H1 (cell line): ENCODE measurements at regions not wholly inside any gene's neighbourhood (a gene's known extent, or its start where the extent isn't known, plus 50 kb on each side); places are given as distances from the start of the nearest gene placed in this dataset.

Experiments used
- CTCF ChIA-PET: fragments of 300-600 bp; sonication (Branson Sonifier 250); formaldehyde crosslinking; loops from one replicate; lab custom pipeline; 2021; ENCODE audit not compliant: partially characterized antibody; lab: Charles Lee
- POLR2A ChIA-PET: fragments of 300-600 bp; sonication (Branson Sonifier 250); formaldehyde crosslinking; loops from one replicate; lab custom pipeline; 2021; ENCODE audit warnings: inconsistent platforms; ENCODE audit not compliant: partially characterized antibody; lab: Charles Lee
- DNase-seq, 2 experiments: peaks; one replicate each; pipeline versions ENCODE4 v3.0.0 to v3.0.0-alpha.2; 2010 to 2022; ENCODE audit warnings: low spot score in 2 of 2, low read depth in 1 of 2, mixed read lengths in 1 of 2
- FAIRE-seq: peaks from 2 replicates; lab custom pipeline; 2011; peaks lifted over from hg19 to GRCh38; lab: Jason Lieb, UNC
- H2AFZ ChIP-seq: 2 replicates; pipeline ENCODE4 v1.8.1; 2012; ENCODE audit warnings: low read length, inconsistent platforms
- H2AK5ac ChIP-seq: 2 replicates; pipeline ENCODE4 v1.6.1; 2013; ENCODE audit warnings: low read depth, low read length
- H2BK120ac ChIP-seq: replicated peaks from 2 replicates; pipeline ENCODE3; 2013; ENCODE audit warnings: low read depth, low read length, inconsistent platforms
- H2BK12ac ChIP-seq: 2 replicates; pipeline ENCODE4 v1.6.1; 2013; ENCODE audit warnings: low read depth, low read length
- H2BK15ac ChIP-seq: 2 replicates; pipeline ENCODE4 v1.6.1; 2013; ENCODE audit warnings: low read length
- H2BK20ac ChIP-seq: 2 replicates; pipeline ENCODE4 v1.6.1; 2013; ENCODE audit warnings: low read length
- H2BK5ac ChIP-seq: 2 replicates; pipeline ENCODE4 v1.6.1; 2013; ENCODE audit warnings: low read depth, low read length
- H3K14ac ChIP-seq: 2 replicates; pipeline ENCODE4 v1.6.1; 2013; ENCODE audit warnings: inconsistent platforms; ENCODE audit not compliant: insufficient read length
- H3K18ac ChIP-seq: 2 replicates; pipeline ENCODE4 v1.6.1; 2013; ENCODE audit warnings: low read length; ENCODE audit errors: extremely low read depth
- H3K23ac ChIP-seq: 2 replicates; pipeline ENCODE4 v1.6.1; 2013; ENCODE audit warnings: inconsistent platforms; ENCODE audit not compliant: insufficient read length
- H3K23me2 ChIP-seq: 2 replicates; pipeline ENCODE4 v1.6.1; 2013; ENCODE audit warnings: low read depth, low read length
- H3K27ac ChIP-seq: 2 replicates; pipeline ENCODE4 v1.6.1; 2011; ENCODE audit warnings: low read depth, low read length, inconsistent platforms
- H3K27me3 ChIP-seq, 4 experiments: replicated peaks in 1 of 4; 1 replicate in 1 of 4; 2 replicates in 3 of 4; pipeline versions ENCODE4 v1.6.1 to v1.8.1; 2011 to 2013; ENCODE audit warnings: low read length in 3 of 4, mild to moderate bottlenecking in 3 of 4, inconsistent platforms in 2 of 4, mixed read lengths in 2 of 4, moderate library complexity in 1 of 4; ENCODE audit not compliant: control insufficient read depth in 3 of 4, insufficient read depth in 3 of 4; ENCODE audit errors: extremely low read depth in 1 of 4
- H3K36me3 ChIP-seq, 4 experiments: 2 replicates each; pipeline versions ENCODE4 v1.6.1 to v1.8.1; 2011 to 2013; ENCODE audit warnings: mild to moderate bottlenecking in 4 of 4, low read length in 3 of 4, moderate library complexity in 2 of 4, control low read depth in 1 of 4, inconsistent platforms in 1 of 4; ENCODE audit not compliant: insufficient read depth in 4 of 4, control insufficient read depth in 2 of 4
- H3K4ac ChIP-seq: replicated peaks from 2 replicates; pipeline ENCODE3; 2013; ENCODE audit warnings: low read length, low read depth, mixed read lengths, inconsistent platforms; ENCODE audit not compliant: insufficient read length
- H3K4me1 ChIP-seq, 4 experiments: replicated peaks in 1 of 4; 1 replicate in 1 of 4; 2 replicates in 3 of 4; pipeline versions ENCODE4 v1.6.1 to v1.8.1; 2011 to 2013; ENCODE audit warnings: low read length in 3 of 4, inconsistent platforms in 2 of 4, mixed read lengths in 1 of 4; ENCODE audit not compliant: insufficient read depth in 4 of 4, control insufficient read depth in 3 of 4
- H3K4me2 ChIP-seq, 2 experiments: 2 replicates each; pipeline versions ENCODE4 v1.6.1 to v1.8.1; 2011 to 2013; ENCODE audit warnings: low read depth in 2 of 2, low read length in 2 of 2, control low read depth in 1 of 2, inconsistent platforms in 1 of 2, mild to moderate bottlenecking in 1 of 2; ENCODE audit not compliant: insufficient read depth in 1 of 2
- H3K4me3 ChIP-seq, 4 experiments: fragments of 200-600, 300-600 bp in 1 of 4; sonication (generic), shearing (Covaris generic), sonication (Bioruptor Twin) in 1 of 4; 2 replicates each; pipeline versions ENCODE4 v1.5.1 to v1.8.1; 2011 to 2016; ENCODE audit warnings: low read length in 4 of 4, low read depth in 3 of 4, control low read depth in 2 of 4, inconsistent platforms in 2 of 4, mild to moderate bottlenecking in 2 of 4, mixed read lengths in 1 of 4, moderate library complexity in 1 of 4; ENCODE audit not compliant: insufficient read depth in 2 of 4; ENCODE audit errors: extremely low read depth in 1 of 4
- H3K56ac ChIP-seq: replicated peaks from 2 replicates; pipeline ENCODE3; 2013; ENCODE audit warnings: low read depth, mild to moderate bottlenecking, mixed read lengths, low read length, inconsistent platforms; ENCODE audit not compliant: insufficient read length
- H3K79me1 ChIP-seq: 2 replicates; pipeline ENCODE4 v1.6.1; 2013; ENCODE audit warnings: low read depth, low read length, control low read depth
- H3K79me2 ChIP-seq, 2 experiments: 2 replicates each; pipeline versions ENCODE4 v1.6.1 to v1.8.1; 2012 to 2013; ENCODE audit warnings: low read length in 2 of 2, mild to moderate bottlenecking in 2 of 2, inconsistent platforms in 1 of 2; ENCODE audit not compliant: insufficient read depth in 2 of 2, control insufficient read depth in 1 of 2
- H3K9ac ChIP-seq, 4 experiments: replicated peaks in 1 of 4; 1 replicate in 1 of 4; 2 replicates in 3 of 4; pipeline versions ENCODE4 v1.6.1 to v1.8.1; 2011 to 2013; ENCODE audit warnings: low read depth in 3 of 4, low read length in 3 of 4, control low read depth in 2 of 4, mild to moderate bottlenecking in 2 of 4, moderate library complexity in 2 of 4, inconsistent platforms in 1 of 4; ENCODE audit errors: extremely low read depth in 1 of 4
- H3K9me3 ChIP-seq, 2 experiments: 2 replicates each; pipeline versions ENCODE4 v1.6.1 to v1.8.1; 2012 to 2013; ENCODE audit warnings: mild to moderate bottlenecking in 2 of 2, moderate library complexity in 2 of 2, control low read depth in 1 of 2, inconsistent platforms in 1 of 2, low read depth in 1 of 2, low read length in 1 of 2, mixed read lengths in 1 of 2; ENCODE audit not compliant: insufficient read depth in 2 of 2
- H4K20me1 ChIP-seq, 2 experiments: replicated peaks in 1 of 2; 2 replicates each; pipeline versions ENCODE3 to v1.8.1; 2011 to 2013; ENCODE audit warnings: inconsistent platforms in 2 of 2, low read length in 2 of 2, mild to moderate bottlenecking in 1 of 2; ENCODE audit not compliant: insufficient read depth in 2 of 2, control insufficient read depth in 1 of 2
- H4K5ac ChIP-seq: 2 replicates; pipeline ENCODE4 v1.6.1; 2013; ENCODE audit warnings: low read length, low read depth, mixed read lengths, inconsistent platforms; ENCODE audit not compliant: insufficient read length
- H4K8ac ChIP-seq: 2 replicates; pipeline ENCODE4 v1.8.0; 2013; ENCODE audit warnings: mild to moderate bottlenecking, moderate library complexity, low read length, inconsistent platforms; ENCODE audit not compliant: insufficient read depth; ENCODE audit errors: extremely low read depth
- H4K91ac ChIP-seq: replicated peaks from 2 replicates; pipeline ENCODE3; 2013; ENCODE audit warnings: low read length, mixed read lengths, inconsistent platforms; ENCODE audit not compliant: insufficient read length
- CEBPB ChIP-seq: IDR thresholded peaks from 2 replicates; pipeline ENCODE4 v1.6.1; 2012; ENCODE audit warnings: low read depth, low read length
- PHF8 ChIP-seq: fragments of 200-600 bp; sonication (generic); conservative IDR thresholded peaks from 2 replicates; pipeline ENCODE4 v1.7.1; 2012; ENCODE audit warnings: low read depth, mild to moderate bottlenecking, inconsistent platforms, low read length, moderate library complexity
- RNF2 ChIP-seq: fragments of 200-900, 300-1000 bp; sonication (generic); IDR thresholded peaks from 2 replicates; pipeline ENCODE4 v1.7.1; 2016; ENCODE audit warnings: borderline replicate concordance, low read depth, mild to moderate bottlenecking, antibody characterized with exemption, low read length; ENCODE audit not compliant: poor library complexity, severe bottlenecking; ENCODE audit errors: missing control alignments
- RXRA ChIP-seq: IDR thresholded peaks from 2 replicates; pipeline ENCODE4 v1.6.1; 2011; ENCODE audit warnings: low read depth, mild to moderate bottlenecking, low read length, moderate library complexity; ENCODE audit not compliant: insufficient read depth
- SIN3A ChIP-seq, 2 experiments: IDR thresholded peaks in 1 of 2; conservative IDR thresholded peaks in 1 of 2; 2 replicates each; pipeline ENCODE4 v1.6.1; 2011 to 2012; ENCODE audit warnings: low read length in 2 of 2, improper control_type of control experiment in 1 of 2, low read depth in 1 of 2, mild to moderate bottlenecking in 1 of 2
- WGBS, 2 experiments: shearing (Covaris generic) in 1 of 2; methylation state at CpG; one replicate each; pipeline versions ENCODE4 v1.1.6 to v1.1.7; 2013 to 2015; ENCODE audit warnings: low lambda C conversion rate in 2 of 2, mixed read lengths in 2 of 2, inconsistent platforms in 1 of 2, low coverage in 1 of 2, missing lambda C conversion rate in 1 of 2; ENCODE audit not compliant: insufficient replicate concordance in 2 of 2, insufficient coverage in 1 of 2, insufficient read length in 1 of 2; ENCODE audit errors: extremely low coverage in 1 of 2, missing lambda C conversion rate in 1 of 2; 5-methylcytosine and 5-hydroxymethylcytosine counted together
- TF ChIP-seq, protein P1 (sequence below): IDR thresholded peaks from 2 replicates; pipeline ENCODE4 v1.6.1; 2011; ENCODE audit warnings: low read length, improper control_type of control experiment

DNA sequence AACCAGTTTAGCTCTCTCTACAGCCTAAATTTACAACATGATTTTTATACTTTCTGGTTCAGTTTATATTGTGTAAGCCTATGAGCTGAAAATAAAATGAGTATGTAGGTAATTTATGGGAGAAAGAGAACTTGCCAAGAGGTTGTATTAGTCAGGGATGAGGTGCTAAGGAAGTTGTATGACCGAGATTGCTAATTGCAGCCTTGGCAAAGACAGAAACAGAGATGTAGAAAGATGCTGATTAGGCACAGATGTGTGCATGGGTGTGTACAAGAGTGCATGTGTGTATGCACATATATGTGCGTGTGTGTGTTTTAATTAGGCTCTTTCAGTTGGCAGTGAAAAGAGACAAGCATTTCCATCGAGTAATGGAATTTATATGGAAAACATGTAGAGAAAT, 213.9 kb downstream of the FBXO15 start:
- H4K91ac ChIP-seq, result no peak overlapping the region
- no peak overlapping the region for H3K9ac ChIP-seq
- H4K8ac ChIP-seq, result no peak overlapping the region
- no peak overlapping the region for H3K4me3 ChIP-seq
- H2BK20ac ChIP-seq, result no peak overlapping the region
- no peak overlapping the region for H2AK5ac ChIP-seq
- H2BK120ac ChIP-seq, result no peak overlapping the region
- H3K9me3 ChIP-seq, result no peaks in the 10 kb centered on the region
- H3K4me1 ChIP-seq, result no peaks in the 10 kb centered on the region
- H3K4me2 ChIP-seq, result no peak overlapping the region
- no peaks in the 10 kb centered on the region for H3K23me2 ChIP-seq
- H3K79me1 ChIP-seq, result no peaks in the 10 kb centered on the region
- no peaks in the 10 kb centered on the region for H4K20me1 ChIP-seq
- H3K18ac ChIP-seq, result no peak overlapping the region
- no peaks in the 10 kb centered on the region for H3K27me3 ChIP-seq
- no peak overlapping the region for H3K56ac ChIP-seq
- H4K5ac ChIP-seq, result no peak overlapping the region
- no peak overlapping the region for H2BK5ac ChIP-seq
- no peak for DNase-seq
- H2AFZ ChIP-seq, result no peak overlapping the region
- H3K27ac ChIP-seq, result no peak overlapping the region
- no peak overlapping the region for H3K23ac ChIP-seq
- no peaks in the 10 kb centered on the region for H3K36me3 ChIP-seq
- H2BK12ac ChIP-seq, result no peak overlapping the region
- ChIA-PET CTCF (interaction anchor here (1.3 kb wide), 1 partner anchor 41 kb away, joined by 3 read pairs; no protein-coding TSS in a partner anchor), POLR2A (no interaction called here)
- H3K14ac ChIP-seq, result no peak overlapping the region
- H3K79me2 ChIP-seq, result no peaks in the 10 kb centered on the region
- no peak for TF ChIP-seq CEBPB
- TF ChIP-seq RNF2, result no peak
- no peak for TF ChIP-seq SIN3A (conservative IDR thresholded peaks at IDR 0.05 in 1 of 2, IDR thresholded peaks at IDR 0.05 in 1 of 2; ENCODE audit: low read depth in 1 of 2, low read length in 2 of 2)
- TF ChIP-seq PHF8, result no peak
- no peak for TF ChIP-seq RXRA
- TF ChIP-seq, protein P1, sequence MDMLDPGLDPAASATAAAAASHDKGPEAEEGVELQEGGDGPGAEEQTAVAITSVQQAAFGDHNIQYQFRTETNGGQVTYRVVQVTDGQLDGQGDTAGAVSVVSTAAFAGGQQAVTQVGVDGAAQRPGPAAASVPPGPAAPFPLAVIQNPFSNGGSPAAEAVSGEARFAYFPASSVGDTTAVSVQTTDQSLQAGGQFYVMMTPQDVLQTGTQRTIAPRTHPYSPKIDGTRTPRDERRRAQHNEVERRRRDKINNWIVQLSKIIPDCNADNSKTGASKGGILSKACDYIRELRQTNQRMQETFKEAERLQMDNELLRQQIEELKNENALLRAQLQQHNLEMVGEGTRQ, result no peak
- FAIRE-seq, result no peak
- 87% methylated on average over 3 of the region's 3 CpGs; no CpG with 5 or more reads in 1 of the 2 experiments for WGBS, 2 experiments
- H2BK15ac ChIP-seq, result no peak overlapping the region
- H3K4ac ChIP-seq, result no peak overlapping the region
